ENCODE measurements at regions not wholly inside any gene's neighbourhood (a gene's known extent, or its start where the extent isn't known, plus 50 kb on each side); places are given as distances from the start of the nearest gene placed in this dataset.

- no peak overlapping the region for H2BK15ac ChIP-seq (replicated peaks; ENCODE audit: low read depth)
- no peak overlapping the region for H3K9ac ChIP-seq (ENCODE audit: low read length)
- H3K4me2 ChIP-seq (ENCODE audit: low read length) = no peak overlapping the region
- no peaks in the 10 kb centered on the region for H3K79me2 ChIP-seq (ENCODE audit: control insufficient read depth, insufficient read depth, low read length)
- no peaks in the 10 kb centered on the region for H3K79me1 ChIP-seq (ENCODE audit: low read length)
- H2AK5ac ChIP-seq (ENCODE audit: low read length) = no peak overlapping the region
- no peak overlapping the region for H3K4ac ChIP-seq (ENCODE audit: low read depth, low read length)
- no peak overlapping the region for H2BK5ac ChIP-seq (ENCODE audit: low read length)
- WGBS (ENCODE audit: extremely low coverage, insufficient coverage, low lambda C conversion rate) = no CpG with 5 or more reads among the region's 5 CpGs
- no peak overlapping the region for H3K27ac ChIP-seq (ENCODE audit: low read depth, low read length)
- H3K4me3 ChIP-seq (ENCODE audit: low read length) = no peak overlapping the region
- no peak for DNase-seq
- no peak overlapping the region for H3K23ac ChIP-seq (ENCODE audit: low read length)
- H3K27me3 ChIP-seq (ENCODE audit: insufficient read depth, low read length, poor library complexity) = no peaks in the 10 kb centered on the region
- H3K56ac ChIP-seq (ENCODE audit: low read length) = no peak overlapping the region
- no peak overlapping the region for H4K8ac ChIP-seq (ENCODE audit: low read depth, low read length)
- H3K36me3 ChIP-seq (ENCODE audit: control insufficient read depth, insufficient read depth, low read length) = no peaks in the 10 kb centered on the region
- H3K4me1 ChIP-seq (ENCODE audit: control insufficient read depth, low read depth, low read length) = no peaks in the 10 kb centered on the region
- H4K5ac ChIP-seq (ENCODE audit: low read length) = no peak overlapping the region
- no peak overlapping the region for H3K18ac ChIP-seq (ENCODE audit: low read length)
- no peak overlapping the region for H2BK120ac ChIP-seq (ENCODE audit: low read depth, low read length)
Measured at GRCh38 chr15:95968856-95969255, 361.6 kb upstream of the NR2F2 start.

- H2AK5ac ChIP-seq (ENCODE audit: low read length) = no peak overlapping the region
- H3K23ac ChIP-seq (ENCODE audit: low read length) = no peak overlapping the region
- H3K4ac ChIP-seq (ENCODE audit: low read depth, low read length) = no peak overlapping the region
- H2BK120ac ChIP-seq (ENCODE audit: low read depth, low read length) = no peak overlapping the region
- no peak overlapping the region for H2BK15ac ChIP-seq (replicated peaks; ENCODE audit: low read depth)
- no peak overlapping the region for H4K8ac ChIP-seq (ENCODE audit: low read depth, low read length)
- H2BK5ac ChIP-seq (ENCODE audit: low read length) = no peak overlapping the region
- no peaks in the 10 kb centered on the region for H3K27me3 ChIP-seq (ENCODE audit: insufficient read depth, low read length, poor library complexity)
- no peak overlapping the region for H4K5ac ChIP-seq (ENCODE audit: low read length)
- no peak overlapping the region for H3K4me2 ChIP-seq (ENCODE audit: low read length)
- no peak overlapping the region for H3K56ac ChIP-seq (ENCODE audit: low read length)
- WGBS (ENCODE audit: extremely low coverage, insufficient coverage, low lambda C conversion rate) = no CpG with 5 or more reads among the region's 3 CpGs
- H3K4me1 ChIP-seq (ENCODE audit: control insufficient read depth, low read depth, low read length) = no peaks in the 10 kb centered on the region
- H3K79me1 ChIP-seq (ENCODE audit: low read length) = no peaks in the 10 kb centered on the region
- H3K36me3 ChIP-seq (ENCODE audit: control insufficient read depth, insufficient read depth, low read length) = no peaks in the 10 kb centered on the region
- H3K18ac ChIP-seq (ENCODE audit: low read length) = no peak overlapping the region
- no peak overlapping the region for H3K4me3 ChIP-seq (ENCODE audit: low read length)
- DNase-seq = no peak
- no peaks in the 10 kb centered on the region for H3K79me2 ChIP-seq (ENCODE audit: control insufficient read depth, insufficient read depth, low read length)
- no peak overlapping the region for H3K27ac ChIP-seq (ENCODE audit: low read depth, low read length)
- no peak overlapping the region for H3K9ac ChIP-seq (ENCODE audit: low read length)
Measured at GRCh38 chr15:95970326-95970725, 360.2 kb upstream of the NR2F2 start.

- Histone ChIP-seq H2BK5ac (ENCODE audit: low read length) (no peak overlapping the region), H4K8ac (ENCODE audit: low read depth, low read length) (no peak overlapping the region), H4K5ac (ENCODE audit: low read length) (no peak overlapping the region), H3K27me3 (ENCODE audit: insufficient read depth, low read length, poor library complexity) (no peaks in the 10 kb centered on the region), H2BK120ac (ENCODE audit: low read depth, low read length) (no peak overlapping the region), H3K18ac (ENCODE audit: low read length) (no peak overlapping the region), H3K4ac (ENCODE audit: low read depth, low read length) (no peak overlapping the region), H3K4me2 (ENCODE audit: low read length) (no peak overlapping the region), H2BK15ac (replicated peaks; ENCODE audit: low read depth) (no peak overlapping the region), H3K56ac (ENCODE audit: low read length) (no peak overlapping the region), H3K79me1 (ENCODE audit: low read length) (no peaks in the 10 kb centered on the region), H3K27ac (ENCODE audit: low read depth, low read length) (no peak overlapping the region), H3K4me1 (ENCODE audit: control insufficient read depth, low read depth, low read length) (no peaks in the 10 kb centered on the region), H3K79me2 (ENCODE audit: control insufficient read depth, insufficient read depth, low read length) (no peaks in the 10 kb centered on the region), H3K9ac (ENCODE audit: low read length) (no peak overlapping the region), H3K4me3 (ENCODE audit: low read length) (no peak overlapping the region), H3K36me3 (ENCODE audit: control insufficient read depth, insufficient read depth, low read length) (no peaks in the 10 kb centered on the region), H3K23ac (ENCODE audit: low read length) (no peak overlapping the region), H2AK5ac (ENCODE audit: low read length) (no peak overlapping the region)
- WGBS (ENCODE audit: extremely low coverage, insufficient coverage, low lambda C conversion rate) = no CpG with 5 or more reads among the region's 6 CpGs
- no peak for DNase-seq
Measured at GRCh38 chr15:95972041-95972553, 358.4 kb upstream of the NR2F2 start.

GRCh38 chr15:95972812-95973211, 357.7 kb upstream of the NR2F2 start:
- Histone ChIP-seq H3K4ac (ENCODE audit: low read depth, low read length) (no peak overlapping the region), H3K9ac (ENCODE audit: low read length) (no peak overlapping the region), H3K27me3 (ENCODE audit: insufficient read depth, low read length, poor library complexity) (no peaks in the 10 kb centered on the region), H2BK120ac (ENCODE audit: low read depth, low read length) (no peak overlapping the region), H3K4me1 (ENCODE audit: control insufficient read depth, low read depth, low read length) (no peaks in the 10 kb centered on the region), H3K18ac (ENCODE audit: low read length) (no peak overlapping the region), H3K36me3 (ENCODE audit: control insufficient read depth, insufficient read depth, low read length) (no peaks in the 10 kb centered on the region), H3K79me2 (ENCODE audit: control insufficient read depth, insufficient read depth, low read length) (no peaks in the 10 kb centered on the region), H3K4me2 (ENCODE audit: low read length) (no peak overlapping the region), H3K56ac (ENCODE audit: low read length) (no peak overlapping the region), H3K79me1 (ENCODE audit: low read length) (no peaks in the 10 kb centered on the region), H4K8ac (ENCODE audit: low read depth, low read length) (no peak overlapping the region), H3K27ac (ENCODE audit: low read depth, low read length) (no peak overlapping the region), H3K4me3 (ENCODE audit: low read length) (no peak overlapping the region), H3K23ac (ENCODE audit: low read length) (no peak overlapping the region), H2BK5ac (ENCODE audit: low read length) (no peak overlapping the region), H4K5ac (ENCODE audit: low read length) (no peak overlapping the region), H2AK5ac (ENCODE audit: low read length) (no peak overlapping the region), H2BK15ac (replicated peaks; ENCODE audit: low read depth) (no peak overlapping the region)
- WGBS (ENCODE audit: extremely low coverage, insufficient coverage, low lambda C conversion rate) = no CpG with 5 or more reads among the region's 4 CpGs
- no peak for DNase-seq

- H2BK15ac ChIP-seq (replicated peaks; ENCODE audit: low read depth) = no peak overlapping the region
- H4K8ac ChIP-seq (ENCODE audit: low read depth, low read length) = no peak overlapping the region
- no peaks in the 10 kb centered on the region for H3K27me3 ChIP-seq (ENCODE audit: insufficient read depth, low read length, poor library complexity)
- H3K4ac ChIP-seq (ENCODE audit: low read depth, low read length) = no peak overlapping the region
- no peak for DNase-seq
- no peak overlapping the region for H4K5ac ChIP-seq (ENCODE audit: low read length)
- no peak overlapping the region for H3K4me3 ChIP-seq (ENCODE audit: low read length)
- H3K18ac ChIP-seq (ENCODE audit: low read length) = no peak overlapping the region
- H3K4me2 ChIP-seq (ENCODE audit: low read length) = no peak overlapping the region
- no CpG with 5 or more reads among the region's 7 CpGs for WGBS (ENCODE audit: extremely low coverage, insufficient coverage, low lambda C conversion rate)
- no peak overlapping the region for H2AK5ac ChIP-seq (ENCODE audit: low read length)
- H3K79me2 ChIP-seq (ENCODE audit: control insufficient read depth, insufficient read depth, low read length) = no peaks in the 10 kb centered on the region
- H2BK120ac ChIP-seq (ENCODE audit: low read depth, low read length) = no peak overlapping the region
- H3K23ac ChIP-seq (ENCODE audit: low read length) = no peak overlapping the region
- H3K9ac ChIP-seq (ENCODE audit: low read length) = no peak overlapping the region
- H3K36me3 ChIP-seq (ENCODE audit: control insufficient read depth, insufficient read depth, low read length) = no peaks in the 10 kb centered on the region
- H2BK5ac ChIP-seq (ENCODE audit: low read length) = no peak overlapping the region
- H3K4me1 ChIP-seq (ENCODE audit: control insufficient read depth, low read depth, low read length) = no peaks in the 10 kb centered on the region
- no peak overlapping the region for H3K27ac ChIP-seq (ENCODE audit: low read depth, low read length)
- H3K56ac ChIP-seq (ENCODE audit: low read length) = no peak overlapping the region
- H3K79me1 ChIP-seq (ENCODE audit: low read length) = no peaks in the 10 kb centered on the region
Measured at GRCh38 chr15:95973566-95974256, 356.8 kb upstream of the NR2F2 start.

GRCh38 chr15:95975212-95975611, 355.3 kb upstream of the NR2F2 start:
- no peaks in the 10 kb centered on the region for H3K4me1 ChIP-seq (ENCODE audit: control insufficient read depth, low read depth, low read length)
- H2BK5ac ChIP-seq (ENCODE audit: low read length) = no peak overlapping the region
- no peaks in the 10 kb centered on the region for H3K79me1 ChIP-seq (ENCODE audit: low read length)
- DNase-seq = no peak
- no peak overlapping the region for H4K5ac ChIP-seq (ENCODE audit: low read length)
- no peak overlapping the region for H3K18ac ChIP-seq (ENCODE audit: low read length)
- no peak overlapping the region for H2BK15ac ChIP-seq (replicated peaks; ENCODE audit: low read depth)
- H3K27ac ChIP-seq (ENCODE audit: low read depth, low read length) = no peak overlapping the region
- no peak overlapping the region for H3K56ac ChIP-seq (ENCODE audit: low read length)
- WGBS (ENCODE audit: extremely low coverage, insufficient coverage, low lambda C conversion rate) = no CpG with 5 or more reads among the region's 4 CpGs
- no peak overlapping the region for H3K4ac ChIP-seq (ENCODE audit: low read depth, low read length)
- H3K4me3 ChIP-seq (ENCODE audit: low read length) = no peak overlapping the region
- H3K79me2 ChIP-seq (ENCODE audit: control insufficient read depth, insufficient read depth, low read length) = no peaks in the 10 kb centered on the region
- no peaks in the 10 kb centered on the region for H3K36me3 ChIP-seq (ENCODE audit: control insufficient read depth, insufficient read depth, low read length)
- no peak overlapping the region for H4K8ac ChIP-seq (ENCODE audit: low read depth, low read length)
- H2AK5ac ChIP-seq (ENCODE audit: low read length) = no peak overlapping the region
- no peaks in the 10 kb centered on the region for H3K27me3 ChIP-seq (ENCODE audit: insufficient read depth, low read length, poor library complexity)
- no peak overlapping the region for H2BK120ac ChIP-seq (ENCODE audit: low read depth, low read length)
- H3K4me2 ChIP-seq (ENCODE audit: low read length) = no peak overlapping the region
- H3K9ac ChIP-seq (ENCODE audit: low read length) = no peak overlapping the region
- no peak overlapping the region for H3K23ac ChIP-seq (ENCODE audit: low read length)
